ENCODE measurements at regions not wholly inside any gene's neighbourhood (a gene's known extent, or its start where the extent isn't known, plus 50 kb on each side); places are given as distances from the start of the nearest gene placed in this dataset.

DNA sequence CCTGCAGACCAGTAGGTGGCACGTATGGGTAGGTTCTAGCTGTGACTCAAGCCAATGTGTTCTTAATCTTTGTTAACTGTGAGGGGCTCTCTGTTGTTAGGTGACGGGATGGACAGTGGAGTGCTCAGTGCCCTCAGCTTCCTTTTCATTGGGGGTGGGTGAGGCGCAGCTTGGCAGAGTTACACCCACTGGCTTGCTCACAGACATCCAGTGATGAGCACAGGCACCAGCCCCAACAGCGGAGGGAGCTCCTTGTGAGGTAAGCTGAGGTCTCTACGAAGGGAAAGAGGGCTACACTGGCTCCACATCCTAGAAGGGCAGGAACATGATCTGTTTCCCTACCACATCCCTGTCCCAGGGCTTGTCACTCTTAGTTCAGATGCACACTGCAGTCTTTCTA lies 871.3 kb downstream of the LRRIQ3 start:
- no peak for TF ChIP-seq EZH2 (IDR thresholded peaks at IDR 0.05; ENCODE audit: insufficient read depth, poor library complexity, severe bottlenecking)
- TF ChIP-seq EZH2phosphoT487 (IDR thresholded peaks at IDR 0.05; ENCODE audit: insufficient read depth, low read depth), result no peak
